Progenitor cell of endocrine pancreas (in vitro differentiated cells): ENCODE measurements at regions not wholly inside any gene's neighbourhood (a gene's known extent, or its start where the extent isn't known, plus 50 kb on each side); places are given as distances from the start of the nearest gene placed in this dataset.
"Not testable (repeated sequence)": the region's sequence is repeated elsewhere in the genome, so short reads cannot be mapped to it uniquely, and the experiment has no call there.

Source experiments
- DNase-seq: peaks from one replicate; pipeline ENCODE4 v3.0.0; 2021; ENCODE audit warnings: low spot score; ENCODE audit not compliant: unreplicated experiment
- H3K27ac Mint-ChIP-seq: 2 replicates; pipeline ENCODE4 v1.8.0; 2021; ENCODE audit warnings: mild to moderate bottlenecking, moderate library complexity, mixed read lengths
- H3K27me3 Mint-ChIP-seq: 2 replicates; pipeline ENCODE4 v1.8.0; 2021; ENCODE audit warnings: mixed read lengths
- H3K36me3 Mint-ChIP-seq: 2 replicates; pipeline ENCODE4 v1.8.0; 2022; ENCODE audit warnings: mixed read lengths; ENCODE audit not compliant: insufficient read depth
- H3K4me1 Mint-ChIP-seq: 2 replicates; pipeline ENCODE4 v1.8.0; 2021; ENCODE audit warnings: low read depth, mixed read lengths
- H3K4me3 Mint-ChIP-seq: 2 replicates; pipeline ENCODE4 v1.8.0; 2021; ENCODE audit warnings: low read depth, mild to moderate bottlenecking, moderate library complexity, mixed read lengths
- H3K9me3 Mint-ChIP-seq: 2 replicates; pipeline ENCODE4 v1.8.0; 2021; ENCODE audit warnings: low read depth, mixed read lengths
- TF ChIP-seq, protein P1 (sequence below): fragments of 200-600 bp; sonication (generic); IDR thresholded peaks from one replicate; pipeline ENCODE4 v1.5.0; 2021; ENCODE audit warnings: antibody characterized with exemption, mild to moderate bottlenecking; ENCODE audit not compliant: unreplicated experiment

DNA sequence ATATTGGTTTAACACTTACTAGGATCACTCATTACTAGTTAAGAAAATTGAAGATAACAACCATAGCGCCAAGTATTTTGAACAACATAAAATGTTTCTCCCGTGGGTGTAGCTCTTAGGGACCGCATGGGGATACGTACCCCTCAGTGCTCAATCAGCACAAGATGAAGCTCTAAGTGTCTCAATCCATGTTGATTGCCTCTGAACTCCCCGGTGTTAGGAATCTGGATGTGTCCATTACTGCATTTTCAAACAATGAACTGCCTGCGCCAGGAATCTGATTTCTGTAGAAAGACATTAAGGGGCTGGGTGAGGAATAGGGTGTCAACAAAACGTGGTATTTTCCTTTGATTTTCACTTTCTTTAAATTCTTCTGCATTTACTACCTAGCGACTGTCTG is 100.2 kb downstream of the LMO4 start:
- H3K4me1 Mint-ChIP-seq, result peaks cover 6% of the 10 kb centered on the region
- no peak overlapping the region for H3K4me3 Mint-ChIP-seq
- TF ChIP-seq, protein P1, sequence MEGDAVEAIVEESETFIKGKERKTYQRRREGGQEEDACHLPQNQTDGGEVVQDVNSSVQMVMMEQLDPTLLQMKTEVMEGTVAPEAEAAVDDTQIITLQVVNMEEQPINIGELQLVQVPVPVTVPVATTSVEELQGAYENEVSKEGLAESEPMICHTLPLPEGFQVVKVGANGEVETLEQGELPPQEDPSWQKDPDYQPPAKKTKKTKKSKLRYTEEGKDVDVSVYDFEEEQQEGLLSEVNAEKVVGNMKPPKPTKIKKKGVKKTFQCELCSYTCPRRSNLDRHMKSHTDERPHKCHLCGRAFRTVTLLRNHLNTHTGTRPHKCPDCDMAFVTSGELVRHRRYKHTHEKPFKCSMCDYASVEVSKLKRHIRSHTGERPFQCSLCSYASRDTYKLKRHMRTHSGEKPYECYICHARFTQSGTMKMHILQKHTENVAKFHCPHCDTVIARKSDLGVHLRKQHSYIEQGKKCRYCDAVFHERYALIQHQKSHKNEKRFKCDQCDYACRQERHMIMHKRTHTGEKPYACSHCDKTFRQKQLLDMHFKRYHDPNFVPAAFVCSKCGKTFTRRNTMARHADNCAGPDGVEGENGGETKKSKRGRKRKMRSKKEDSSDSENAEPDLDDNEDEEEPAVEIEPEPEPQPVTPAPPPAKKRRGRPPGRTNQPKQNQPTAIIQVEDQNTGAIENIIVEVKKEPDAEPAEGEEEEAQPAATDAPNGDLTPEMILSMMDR, result no peak
- H3K9me3 Mint-ChIP-seq, result no peaks in the 10 kb centered on the region
- DNase-seq, result no peak
- H3K27ac Mint-ChIP-seq, result no peak overlapping the region
- no peaks in the 10 kb centered on the region for H3K27me3 Mint-ChIP-seq
- H3K36me3 Mint-ChIP-seq, result no peaks in the 10 kb centered on the region

DNA sequence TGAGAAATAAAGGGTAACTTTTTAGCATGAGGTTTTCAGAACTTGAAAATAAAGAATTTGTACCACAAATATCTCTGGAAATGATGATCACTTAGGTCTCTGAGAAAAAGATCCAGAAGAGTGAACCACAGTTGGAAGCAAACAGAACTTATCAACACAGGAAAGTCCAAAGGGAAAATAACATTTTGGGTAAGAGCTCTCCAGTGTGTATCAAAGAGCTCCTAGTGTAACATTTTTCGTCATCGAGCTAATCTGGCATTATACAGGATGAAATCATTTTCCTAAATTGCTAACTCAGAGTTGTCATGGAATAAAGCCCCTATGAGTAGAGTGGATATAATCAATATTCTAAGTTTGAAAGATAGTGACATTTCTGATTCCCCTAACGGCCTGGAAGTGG is 104.0 kb downstream of the LMO4 start:
- DNase-seq, result no peak
- Mint-ChIP-seq H3K4me3 (no peak overlapping the region), H3K4me1 (peaks cover 5% of the 10 kb centered on the region), H3K9me3 (no peaks in the 10 kb centered on the region), H3K27ac (no peak overlapping the region), H3K27me3 (no peaks in the 10 kb centered on the region), H3K36me3 (no peaks in the 10 kb centered on the region)
- TF ChIP-seq, protein P1, result no peak

DNA sequence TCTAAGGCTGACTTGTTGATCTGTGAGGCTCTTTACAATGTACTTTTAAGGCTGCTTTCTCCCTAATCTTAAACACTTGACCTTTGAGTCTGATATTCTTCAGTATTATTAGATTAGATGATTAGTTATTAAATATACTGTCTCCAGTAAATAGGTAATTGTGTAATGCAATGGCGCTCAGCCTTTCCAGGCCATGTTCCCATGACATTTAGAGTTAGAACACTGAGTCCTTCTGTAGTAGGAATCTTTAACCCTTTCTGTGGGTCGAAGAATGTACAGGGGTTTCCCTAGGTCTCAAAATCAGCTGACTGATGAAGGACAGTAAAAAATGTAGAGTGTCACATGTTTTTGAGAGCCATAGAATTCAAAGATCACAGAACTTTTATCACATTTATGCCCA is 104.4 kb downstream of the LMO4 start:
- not testable (repeated sequence) for H3K4me3 Mint-ChIP-seq, H3K36me3 Mint-ChIP-seq, H3K9me3 Mint-ChIP-seq, DNase-seq, H3K4me1 Mint-ChIP-seq, H3K27ac Mint-ChIP-seq, H3K27me3 Mint-ChIP-seq

DNA sequence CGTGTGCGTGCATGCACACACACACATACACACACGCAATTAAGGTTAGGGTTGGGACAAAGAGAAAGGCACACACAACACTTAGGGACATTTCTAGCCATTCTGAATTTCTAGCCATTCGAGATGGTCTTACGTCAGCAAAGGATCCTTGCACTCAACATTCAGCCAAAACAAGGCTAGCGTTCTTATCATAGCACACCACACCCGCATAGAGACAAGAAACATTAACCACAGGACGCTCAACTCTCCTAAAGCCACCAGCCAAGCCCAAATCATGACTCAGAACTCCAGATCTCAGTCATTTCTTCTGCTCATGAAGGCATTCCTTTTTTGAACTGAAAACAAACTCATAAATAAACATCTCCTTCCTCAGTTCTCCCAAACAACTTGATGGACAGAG is 106.8 kb downstream of the LMO4 start:
- TF ChIP-seq, protein P1, result no peak
- Mint-ChIP-seq H3K27ac (no peak overlapping the region), H3K9me3 (no peaks in the 10 kb centered on the region), H3K4me3 (no peak overlapping the region), H3K4me1 (no peaks in the 10 kb centered on the region), H3K27me3 (no peaks in the 10 kb centered on the region), H3K36me3 (no peaks in the 10 kb centered on the region)
- DNase-seq, result no peak

DNA sequence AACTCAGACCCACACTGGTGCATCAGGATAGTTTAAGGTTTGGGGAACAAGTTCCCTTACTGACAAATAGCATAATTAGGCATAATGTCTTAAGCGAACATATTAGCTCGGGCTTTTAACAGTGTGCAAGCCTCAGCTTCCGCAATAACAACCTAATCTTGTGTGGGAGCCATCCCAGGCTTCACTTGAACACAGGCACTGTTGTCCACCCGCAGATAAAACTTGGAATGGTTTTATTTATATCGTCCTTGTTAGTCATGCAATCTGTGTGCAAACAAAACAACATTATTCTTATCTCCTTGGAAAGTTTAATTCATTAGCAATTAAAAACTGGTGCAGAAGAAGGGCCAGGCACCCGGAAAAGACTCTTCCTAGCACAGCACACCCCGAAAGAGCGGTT is 107.4 kb downstream of the LMO4 start:
- H3K4me3 Mint-ChIP-seq, H3K27me3 Mint-ChIP-seq, H3K36me3 Mint-ChIP-seq, H3K27ac Mint-ChIP-seq, H3K9me3 Mint-ChIP-seq, DNase-seq, H3K4me1 Mint-ChIP-seq: not testable (repeated sequence)

DNA sequence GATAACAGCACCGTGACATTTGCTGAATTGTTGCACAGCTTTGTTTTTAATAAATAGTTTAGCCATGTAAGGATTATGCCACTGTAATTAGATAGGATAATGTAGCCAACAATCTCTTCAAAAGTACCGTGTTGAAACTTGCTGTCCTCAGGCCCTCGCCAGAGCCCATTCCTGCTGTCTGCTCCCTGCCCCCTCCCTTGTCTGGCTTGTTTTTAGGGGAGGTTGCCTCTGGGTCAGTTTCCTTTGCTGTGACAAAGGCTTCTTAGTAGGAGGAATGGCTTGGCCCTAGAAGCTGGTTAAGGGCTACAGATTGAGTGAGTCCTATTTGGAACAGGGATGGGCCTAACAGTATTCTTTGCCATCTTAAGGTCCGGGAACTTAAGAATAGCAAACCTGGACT is 107.9 kb downstream of the LMO4 start:
- Mint-ChIP-seq H3K27me3 (no peaks in the 10 kb centered on the region), H3K4me3 (no peak overlapping the region), H3K36me3 (no peaks in the 10 kb centered on the region), H3K9me3 (no peaks in the 10 kb centered on the region), H3K27ac (no peak overlapping the region), H3K4me1 (no peaks in the 10 kb centered on the region)
- TF ChIP-seq, protein P1, result no peak
- no peak for DNase-seq
